ENCODE measurements at regions not wholly inside any gene's neighbourhood (a gene's known extent, or its start where the extent isn't known, plus 50 kb on each side); places are given as distances from the start of the nearest gene placed in this dataset.

GRCh38 chr15:47566610-47567009 is 150.7 kb upstream of the SEMA6D start:
- Mint-ChIP-seq H3K9me3 (peaks cover 0 to 8% (median 0%) of the 10 kb centered on the region in 6 donors), H3K27ac (no peak overlapping the region), H3K4me3 (no peak overlapping the region), H3K4me1 (no peaks in the 10 kb centered on the region), H3K27me3 (ENCODE audit: low read depth in 3 of 3) (peaks cover 0 to 4% (median 2%) of the 10 kb centered on the region in 3 donors), H3K36me3 (no peaks in the 10 kb centered on the region)
- no peak for DNase-seq

- no peak for DNase-seq
- H3K36me3 Mint-ChIP-seq = no peaks in the 10 kb centered on the region
- peaks cover 0 to 11% (median 2%) of the 10 kb centered on the region in 6 donors for H3K9me3 Mint-ChIP-seq
- H3K27me3 Mint-ChIP-seq (ENCODE audit: low read depth in 3 of 3) = peaks cover 2 to 4% (median 2%) of the 10 kb centered on the region in 3 donors
- H3K27ac Mint-ChIP-seq = no peak overlapping the region
- no peak overlapping the region for H3K4me3 Mint-ChIP-seq
- H3K4me1 Mint-ChIP-seq = no peaks in the 10 kb centered on the region
Observed at GRCh38 chr15:47568030-47568429, 149.3 kb upstream of the SEMA6D start.

- DNase-seq = no peak
- Mint-ChIP-seq H3K36me3 (no peaks in the 10 kb centered on the region), H3K9me3 (peaks cover 0 to 14% (median 2%) of the 10 kb centered on the region in 6 donors), H3K27me3 (ENCODE audit: low read depth in 3 of 3) (peaks cover 0 to 4% (median 2%) of the 10 kb centered on the region in 3 donors), H3K27ac (no peak overlapping the region), H3K4me3 (no peak overlapping the region), H3K4me1 (no peaks in the 10 kb centered on the region)
Observed at GRCh38 chr15:47570044-47570443, 147.3 kb upstream of the SEMA6D start.

- H3K36me3 Mint-ChIP-seq = no peaks in the 10 kb centered on the region
Observed at GRCh38 chr15:47570451-47570850, 146.9 kb upstream of the SEMA6D start.

GRCh38 chr15:47570881-47571640 is 146.2 kb upstream of the SEMA6D start:
- Mint-ChIP-seq H3K4me3 (no peak overlapping the region), H3K27me3 (ENCODE audit: low read depth in 3 of 3) (peaks cover 0 to 2% (median 2%) of the 10 kb centered on the region in 3 donors), H3K4me1 (no peaks in the 10 kb centered on the region), H3K36me3 (no peaks in the 10 kb centered on the region), H3K27ac (no peak overlapping the region), H3K9me3 (peaks cover 0 to 14% (median 3%) of the 10 kb centered on the region in 6 donors)
- DNase-seq = no peak

More at GRCh38 chr15:47570451-47570850, 146.9 kb upstream of the SEMA6D start:
- DNase-seq = no peak
- Mint-ChIP-seq H3K27me3 (ENCODE audit: low read depth in 3 of 3) (peaks cover 0 to 2% (median 2%) of the 10 kb centered on the region in 3 donors), H3K27ac (no peak overlapping the region), H3K4me1 (no peaks in the 10 kb centered on the region), H3K4me3 (no peak overlapping the region), H3K9me3 (peaks cover 0 to 14% (median 3%) of the 10 kb centered on the region in 6 donors)

GRCh38 chr15:47573673-47574072 is 143.6 kb upstream of the SEMA6D start:
- no peak overlapping the region for H3K27ac Mint-ChIP-seq
- no peak for DNase-seq
- H3K4me3 Mint-ChIP-seq = no peak overlapping the region
- peaks cover 0 to 8% (median 2%) of the 10 kb centered on the region in 6 donors for H3K9me3 Mint-ChIP-seq
- H3K36me3 Mint-ChIP-seq = no peaks in the 10 kb centered on the region
- H3K27me3 Mint-ChIP-seq (ENCODE audit: low read depth in 3 of 3) = peaks cover 0 to 2% (median 2%) of the 10 kb centered on the region in 3 donors
- H3K4me1 Mint-ChIP-seq = no peaks in the 10 kb centered on the region

GRCh38 chr15:47577000-47577399 is 140.3 kb upstream of the SEMA6D start:
- Mint-ChIP-seq H3K27ac (no peak overlapping the region), H3K27me3 (ENCODE audit: low read depth in 3 of 3) (peaks cover 0 to 2% (median 2%) of the 10 kb centered on the region in 3 donors), H3K4me3 (no peak overlapping the region), H3K36me3 (no peaks in the 10 kb centered on the region), H3K4me1 (no peaks in the 10 kb centered on the region), H3K9me3 (peaks cover 2 to 6% (median 4%) of the 10 kb centered on the region in 6 donors)
- no peak for DNase-seq

GRCh38 chr15:47577461-47577860 is 139.8 kb upstream of the SEMA6D start:
- Mint-ChIP-seq H3K36me3 (no peaks in the 10 kb centered on the region), H3K4me1 (no peaks in the 10 kb centered on the region), H3K4me3 (no peak overlapping the region), H3K27ac (no peak overlapping the region), H3K27me3 (ENCODE audit: low read depth in 3 of 3) (peaks cover 0 to 2% (median under 1%) of the 10 kb centered on the region in 3 donors), H3K9me3 (peaks cover under 1 to 5% (median 3%) of the 10 kb centered on the region in 6 donors)
- no peak for DNase-seq

GRCh38 chr15:47582233-47582632 is 135.1 kb upstream of the SEMA6D start:
- peaks cover 0 to 4% (median under 1%) of the 10 kb centered on the region in 6 donors for H3K9me3 Mint-ChIP-seq

GRCh38 chr15:47584316-47584715 is 133.0 kb upstream of the SEMA6D start:
- no peak overlapping the region for H3K27ac Mint-ChIP-seq
- H3K9me3 Mint-ChIP-seq = peaks cover 0 to 6% (median 4%) of the 10 kb centered on the region in 6 donors
- no peak overlapping the region for H3K4me3 Mint-ChIP-seq
- H3K27me3 Mint-ChIP-seq (ENCODE audit: low read depth in 3 of 3) = peaks cover 0 to 2% (median 0%) of the 10 kb centered on the region in 3 donors
- no peak for DNase-seq
- no peaks in the 10 kb centered on the region for H3K4me1 Mint-ChIP-seq
- H3K36me3 Mint-ChIP-seq = no peaks in the 10 kb centered on the region

More at GRCh38 chr15:47582233-47582632, 135.1 kb upstream of the SEMA6D start:
- H3K36me3 Mint-ChIP-seq = no peaks in the 10 kb centered on the region
- no peaks in the 10 kb centered on the region for H3K4me1 Mint-ChIP-seq
- H3K4me3 Mint-ChIP-seq = no peak overlapping the region
- DNase-seq = no peak
- H3K27ac Mint-ChIP-seq = no peak overlapping the region
- H3K27me3 Mint-ChIP-seq (ENCODE audit: low read depth in 3 of 3) = peaks cover 0 to 2% (median 0%) of the 10 kb centered on the region in 3 donors

- Mint-ChIP-seq H3K36me3 (no peaks in the 10 kb centered on the region), H3K4me3 (no peak overlapping the region), H3K27ac (no peak overlapping the region), H3K27me3 (ENCODE audit: low read depth in 3 of 3) (peaks cover 0 to 1% (median 0%) of the 10 kb centered on the region in 3 donors), H3K4me1 (no peaks in the 10 kb centered on the region), H3K9me3 (peaks cover 0 to 8% (median under 1%) of the 10 kb centered on the region in 6 donors)
- no peak for DNase-seq
Observed at GRCh38 chr15:47586653-47587224, 130.6 kb upstream of the SEMA6D start.

GRCh38 chr15:47587940-47588802 is 129.1 kb upstream of the SEMA6D start:
- peaks cover 0 to 7% (median under 1%) of the 10 kb centered on the region in 6 donors for H3K9me3 Mint-ChIP-seq
- H3K27me3 Mint-ChIP-seq (ENCODE audit: low read depth in 3 of 3) = peaks cover 0 to 1% (median 0%) of the 10 kb centered on the region in 3 donors
- no peaks in the 10 kb centered on the region for H3K36me3 Mint-ChIP-seq
- H3K4me1 Mint-ChIP-seq = no peaks in the 10 kb centered on the region
- no peak overlapping the region for H3K4me3 Mint-ChIP-seq
- DNase-seq = no peak
- no peak overlapping the region for H3K27ac Mint-ChIP-seq

- no peak for DNase-seq
- H3K36me3 Mint-ChIP-seq = no peaks in the 10 kb centered on the region
- H3K27ac Mint-ChIP-seq = no peak overlapping the region
- H3K27me3 Mint-ChIP-seq (ENCODE audit: low read depth in 3 of 3) = peaks cover 0 to 1% (median 0%) of the 10 kb centered on the region in 3 donors
- H3K9me3 Mint-ChIP-seq = peaks cover 0 to 8% (median under 1%) of the 10 kb centered on the region in 6 donors
- no peak overlapping the region for H3K4me3 Mint-ChIP-seq
- H3K4me1 Mint-ChIP-seq = no peaks in the 10 kb centered on the region
Observed at GRCh38 chr15:47588958-47589357, 128.3 kb upstream of the SEMA6D start.
